ENCODE measurements at regions not wholly inside any gene's neighbourhood (a gene's known extent, or its start where the extent isn't known, plus 50 kb on each side); places are given as distances from the start of the nearest gene placed in this dataset.

DNA sequence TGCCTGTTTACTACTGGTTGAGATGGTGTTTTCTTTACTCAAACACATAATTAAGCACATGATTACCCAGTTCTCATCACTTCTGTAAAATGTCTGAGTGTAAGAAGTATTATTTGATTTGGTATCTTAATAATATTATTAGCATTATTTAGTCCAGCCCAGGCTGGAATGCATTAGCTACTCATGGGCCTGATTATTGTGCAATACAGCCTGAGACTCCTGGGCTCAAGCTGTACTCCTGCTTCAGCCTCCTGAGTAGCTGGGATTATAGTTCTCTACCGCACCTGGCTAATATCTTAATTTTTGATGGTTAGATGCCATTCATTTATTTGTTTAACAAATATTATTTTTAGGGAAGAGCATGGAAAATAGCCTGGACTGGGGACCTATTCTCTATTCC lies 197.6 kb upstream of the MC4R start:
- TF ChIP-seq OSR1 (CRISPR knock-in tag; IDR thresholded peaks at IDR 0.05) (no peak), CSDC2 (CRISPR knock-in tag; IDR thresholded peaks at IDR 0.05) (no peak), ZC3H10 (CRISPR knock-in tag; IDR thresholded peaks at IDR 0.05) (no peak), TCF4 (CRISPR knock-in tag; IDR thresholded peaks at IDR 0.05; ENCODE audit: borderline replicate concordance) (no peak), ARNTL (CRISPR knock-in tag; IDR thresholded peaks at IDR 0.05; ENCODE audit: borderline replicate concordance, low read depth) (no peak), ISL1 (CRISPR knock-in tag; IDR thresholded peaks at IDR 0.05) (no peak)
- TF ChIP-seq, protein P1, sequence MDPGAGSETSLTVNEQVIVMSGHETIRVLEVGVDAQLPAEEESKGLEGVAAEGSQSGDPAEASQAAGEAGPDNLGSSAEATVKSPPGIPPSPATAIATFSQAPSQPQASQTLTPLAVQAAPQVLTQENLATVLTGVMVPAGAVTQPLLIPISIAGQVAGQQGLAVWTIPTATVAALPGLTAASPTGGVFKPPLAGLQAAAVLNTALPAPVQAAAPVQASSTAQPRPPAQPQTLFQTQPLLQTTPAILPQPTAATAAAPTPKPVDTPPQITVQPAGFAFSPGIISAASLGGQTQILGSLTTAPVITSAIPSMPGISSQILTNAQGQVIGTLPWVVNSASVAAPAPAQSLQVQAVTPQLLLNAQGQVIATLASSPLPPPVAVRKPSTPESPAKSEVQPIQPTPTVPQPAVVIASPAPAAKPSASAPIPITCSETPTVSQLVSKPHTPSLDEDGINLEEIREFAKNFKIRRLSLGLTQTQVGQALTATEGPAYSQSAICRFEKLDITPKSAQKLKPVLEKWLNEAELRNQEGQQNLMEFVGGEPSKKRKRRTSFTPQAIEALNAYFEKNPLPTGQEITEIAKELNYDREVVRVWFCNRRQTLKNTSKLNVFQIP (CRISPR knock-in tag; IDR thresholded peaks at IDR 0.05; ENCODE audit: borderline replicate concordance, low read depth), result no peak
- TF ChIP-seq, protein P2, sequence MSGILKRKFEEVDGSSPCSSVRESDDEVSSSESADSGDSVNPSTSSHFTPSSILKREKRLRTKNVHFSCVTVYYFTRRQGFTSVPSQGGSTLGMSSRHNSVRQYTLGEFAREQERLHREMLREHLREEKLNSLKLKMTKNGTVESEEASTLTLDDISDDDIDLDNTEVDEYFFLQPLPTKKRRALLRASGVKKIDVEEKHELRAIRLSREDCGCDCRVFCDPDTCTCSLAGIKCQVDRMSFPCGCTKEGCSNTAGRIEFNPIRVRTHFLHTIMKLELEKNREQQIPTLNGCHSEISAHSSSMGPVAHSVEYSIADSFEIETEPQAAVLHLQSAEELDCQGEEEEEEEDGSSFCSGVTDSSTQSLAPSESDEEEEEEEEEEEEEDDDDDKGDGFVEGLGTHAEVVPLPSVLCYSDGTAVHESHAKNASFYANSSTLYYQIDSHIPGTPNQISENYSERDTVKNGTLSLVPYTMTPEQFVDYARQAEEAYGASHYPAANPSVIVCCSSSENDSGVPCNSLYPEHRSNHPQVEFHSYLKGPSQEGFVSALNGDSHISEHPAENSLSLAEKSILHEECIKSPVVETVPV (CRISPR knock-in tag; IDR thresholded peaks at IDR 0.05), result no peak
- TF ChIP-seq, protein P3, sequence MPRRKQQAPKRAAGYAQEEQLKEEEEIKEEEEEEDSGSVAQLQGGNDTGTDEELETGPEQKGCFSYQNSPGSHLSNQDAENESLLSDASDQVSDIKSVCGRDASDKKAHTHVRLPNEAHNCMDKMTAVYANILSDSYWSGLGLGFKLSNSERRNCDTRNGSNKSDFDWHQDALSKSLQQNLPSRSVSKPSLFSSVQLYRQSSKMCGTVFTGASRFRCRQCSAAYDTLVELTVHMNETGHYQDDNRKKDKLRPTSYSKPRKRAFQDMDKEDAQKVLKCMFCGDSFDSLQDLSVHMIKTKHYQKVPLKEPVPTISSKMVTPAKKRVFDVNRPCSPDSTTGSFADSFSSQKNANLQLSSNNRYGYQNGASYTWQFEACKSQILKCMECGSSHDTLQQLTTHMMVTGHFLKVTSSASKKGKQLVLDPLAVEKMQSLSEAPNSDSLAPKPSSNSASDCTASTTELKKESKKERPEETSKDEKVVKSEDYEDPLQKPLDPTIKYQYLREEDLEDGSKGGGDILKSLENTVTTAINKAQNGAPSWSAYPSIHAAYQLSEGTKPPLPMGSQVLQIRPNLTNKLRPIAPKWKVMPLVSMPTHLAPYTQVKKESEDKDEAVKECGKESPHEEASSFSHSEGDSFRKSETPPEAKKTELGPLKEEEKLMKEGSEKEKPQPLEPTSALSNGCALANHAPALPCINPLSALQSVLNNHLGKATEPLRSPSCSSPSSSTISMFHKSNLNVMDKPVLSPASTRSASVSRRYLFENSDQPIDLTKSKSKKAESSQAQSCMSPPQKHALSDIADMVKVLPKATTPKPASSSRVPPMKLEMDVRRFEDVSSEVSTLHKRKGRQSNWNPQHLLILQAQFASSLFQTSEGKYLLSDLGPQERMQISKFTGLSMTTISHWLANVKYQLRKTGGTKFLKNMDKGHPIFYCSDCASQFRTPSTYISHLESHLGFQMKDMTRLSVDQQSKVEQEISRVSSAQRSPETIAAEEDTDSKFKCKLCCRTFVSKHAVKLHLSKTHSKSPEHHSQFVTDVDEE (CRISPR knock-in tag; IDR thresholded peaks at IDR 0.05), result no peak
- TF ChIP-seq, protein P4, sequence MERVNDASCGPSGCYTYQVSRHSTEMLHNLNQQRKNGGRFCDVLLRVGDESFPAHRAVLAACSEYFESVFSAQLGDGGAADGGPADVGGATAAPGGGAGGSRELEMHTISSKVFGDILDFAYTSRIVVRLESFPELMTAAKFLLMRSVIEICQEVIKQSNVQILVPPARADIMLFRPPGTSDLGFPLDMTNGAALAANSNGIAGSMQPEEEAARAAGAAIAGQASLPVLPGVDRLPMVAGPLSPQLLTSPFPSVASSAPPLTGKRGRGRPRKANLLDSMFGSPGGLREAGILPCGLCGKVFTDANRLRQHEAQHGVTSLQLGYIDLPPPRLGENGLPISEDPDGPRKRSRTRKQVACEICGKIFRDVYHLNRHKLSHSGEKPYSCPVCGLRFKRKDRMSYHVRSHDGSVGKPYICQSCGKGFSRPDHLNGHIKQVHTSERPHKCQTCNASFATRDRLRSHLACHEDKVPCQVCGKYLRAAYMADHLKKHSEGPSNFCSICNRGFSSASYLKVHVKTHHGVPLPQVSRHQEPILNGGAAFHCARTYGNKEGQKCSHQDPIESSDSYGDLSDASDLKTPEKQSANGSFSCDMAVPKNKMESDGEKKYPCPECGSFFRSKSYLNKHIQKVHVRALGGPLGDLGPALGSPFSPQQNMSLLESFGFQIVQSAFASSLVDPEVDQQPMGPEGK (CRISPR knock-in tag; IDR thresholded peaks at IDR 0.05; ENCODE audit: borderline replicate concordance), result no peak

DNA sequence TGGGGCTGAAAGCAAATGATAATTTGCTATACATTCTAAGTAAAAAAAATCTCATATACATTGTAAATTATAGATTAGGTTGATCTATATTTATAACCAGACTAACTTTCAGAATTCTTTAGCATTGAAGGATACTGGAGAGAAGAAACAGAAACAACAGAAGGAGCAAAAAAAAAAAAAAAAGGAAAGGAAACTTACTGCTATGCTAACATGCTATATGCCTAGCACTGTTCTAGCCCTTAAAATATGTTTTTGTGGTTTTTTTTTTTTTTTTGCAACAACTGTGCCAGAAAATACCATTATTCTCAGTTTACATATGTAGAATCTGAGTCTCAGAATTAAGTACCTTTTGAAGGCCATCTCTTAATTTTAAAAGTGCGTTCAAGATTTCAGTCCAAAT lies 204.9 kb upstream of the MC4R start:
- no peak for ATAC-seq
- no peak for TF ChIP-seq ZNF8 (CRISPR knock-in tag; IDR thresholded peaks at IDR 0.05)
- TF ChIP-seq TOX (CRISPR knock-in tag; IDR thresholded peaks at IDR 0.05; ENCODE audit: borderline replicate concordance), result no peak
- TF ChIP-seq, protein P3 (CRISPR knock-in tag; IDR thresholded peaks at IDR 0.05), result no peak
- TF ChIP-seq ZFP30 (CRISPR knock-in tag; IDR thresholded peaks at IDR 0.05), result no peak
- TF ChIP-seq ARNTL (CRISPR knock-in tag; IDR thresholded peaks at IDR 0.05; ENCODE audit: borderline replicate concordance, low read depth), result no peak
- TF ChIP-seq, protein P4 (CRISPR knock-in tag; IDR thresholded peaks at IDR 0.05; ENCODE audit: borderline replicate concordance), result no peak
- TF ChIP-seq ESRRG (CRISPR knock-in tag; IDR thresholded peaks at IDR 0.05), result no peak
- no peak for TF ChIP-seq TCF4 (CRISPR knock-in tag; IDR thresholded peaks at IDR 0.05; ENCODE audit: borderline replicate concordance)
- no peak for TF ChIP-seq ZNF565 (CRISPR knock-in tag; conservative IDR thresholded peaks at IDR 0.05; ENCODE audit: low read depth)
- TF ChIP-seq SNAI2 (CRISPR knock-in tag; IDR thresholded peaks at IDR 0.05), result no peak
- no peak for TF ChIP-seq BACH2 (CRISPR knock-in tag; IDR thresholded peaks at IDR 0.05; ENCODE audit: borderline replicate concordance)
- TF ChIP-seq, protein P5, sequence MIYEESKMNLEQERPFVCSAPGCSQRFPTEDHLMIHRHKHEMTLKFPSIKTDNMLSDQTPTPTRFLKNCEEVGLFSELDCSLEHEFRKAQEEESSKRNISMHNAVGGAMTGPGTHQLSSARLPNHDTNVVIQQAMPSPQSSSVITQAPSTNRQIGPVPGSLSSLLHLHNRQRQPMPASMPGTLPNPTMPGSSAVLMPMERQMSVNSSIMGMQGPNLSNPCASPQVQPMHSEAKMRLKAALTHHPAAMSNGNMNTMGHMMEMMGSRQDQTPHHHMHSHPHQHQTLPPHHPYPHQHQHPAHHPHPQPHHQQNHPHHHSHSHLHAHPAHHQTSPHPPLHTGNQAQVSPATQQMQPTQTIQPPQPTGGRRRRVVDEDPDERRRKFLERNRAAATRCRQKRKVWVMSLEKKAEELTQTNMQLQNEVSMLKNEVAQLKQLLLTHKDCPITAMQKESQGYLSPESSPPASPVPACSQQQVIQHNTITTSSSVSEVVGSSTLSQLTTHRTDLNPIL (CRISPR knock-in tag; IDR thresholded peaks at IDR 0.05; ENCODE audit: low read depth), result no peak
- TF ChIP-seq GLIS3 (CRISPR knock-in tag; IDR thresholded peaks at IDR 0.05), result no peak
- no peak for TF ChIP-seq ZFP3 (CRISPR knock-in tag; IDR thresholded peaks at IDR 0.05)
- TF ChIP-seq ISL1 (CRISPR knock-in tag; IDR thresholded peaks at IDR 0.05), result no peak
- TF ChIP-seq ZC3H10 (CRISPR knock-in tag; IDR thresholded peaks at IDR 0.05), result no peak

More for the DNA sequence above, 197.6 kb upstream of the MC4R start:
- no peak for ATAC-seq

All from SK-N-SH treated with all-trans-retinoic acid at 6 μM for 48 hours (cell line).